GM21526 (cell line): ENCODE measurements at regions not wholly inside any gene's neighbourhood (a gene's known extent, or its start where the extent isn't known, plus 50 kb on each side); places are given as distances from the start of the nearest gene placed in this dataset.

Experiments
- ATAC-seq: cut with Tn5 transposase; IDR thresholded peaks from one replicate; pipeline ENCODE4 v1.9.1; 2021; ENCODE audit warnings: moderate library complexity; ENCODE audit not compliant: unreplicated experiment, low FRiP score

DNA sequence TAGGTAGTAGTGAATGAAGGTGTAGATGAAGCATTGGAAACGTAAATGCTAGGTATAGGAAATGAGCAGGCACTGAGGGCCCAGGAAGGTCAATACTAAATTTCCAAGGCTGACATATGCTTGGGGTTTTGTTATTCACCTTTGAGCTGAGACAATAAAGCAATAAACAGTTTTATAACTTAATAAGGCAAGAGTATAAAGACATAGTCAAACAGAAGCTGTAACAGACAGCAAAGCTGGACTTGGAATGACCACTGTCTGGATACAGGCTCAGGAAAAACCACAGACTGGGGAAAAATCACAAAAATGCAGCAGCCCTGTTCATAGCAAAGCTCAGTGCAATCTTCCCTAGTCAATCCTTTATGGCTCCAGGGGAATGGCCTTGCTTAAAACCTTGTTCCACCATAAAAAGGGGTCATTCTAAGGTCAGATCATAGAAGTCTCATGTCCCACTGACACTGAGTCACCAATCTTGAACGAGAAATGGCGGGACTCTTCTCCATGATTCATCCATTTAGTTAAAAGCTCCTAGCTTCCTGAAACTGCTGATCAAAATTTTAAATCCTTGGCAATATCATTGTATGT lies 493.3 kb downstream of the CMPK2 start:
- ATAC-seq: no peak

DNA sequence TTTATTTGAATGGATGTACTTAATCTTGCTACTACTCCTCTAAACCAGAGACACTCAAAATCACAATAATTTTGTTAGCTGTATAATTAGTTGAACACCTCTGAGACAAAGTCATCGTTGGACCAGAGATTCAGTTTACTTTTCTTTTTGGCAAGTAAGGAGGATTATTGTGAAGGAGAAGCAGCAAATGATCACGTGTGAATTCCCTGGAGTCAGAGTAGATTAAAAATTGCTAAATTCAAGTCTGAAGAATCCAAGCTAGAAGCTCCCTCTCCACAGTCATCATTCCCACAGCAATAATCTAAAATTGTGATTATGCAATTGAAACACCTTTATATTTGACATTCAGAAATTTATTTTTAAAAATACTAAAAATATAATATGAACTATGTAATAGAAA lies 484.4 kb downstream of the CMPK2 start:
- ATAC-seq: no peak

DNA sequence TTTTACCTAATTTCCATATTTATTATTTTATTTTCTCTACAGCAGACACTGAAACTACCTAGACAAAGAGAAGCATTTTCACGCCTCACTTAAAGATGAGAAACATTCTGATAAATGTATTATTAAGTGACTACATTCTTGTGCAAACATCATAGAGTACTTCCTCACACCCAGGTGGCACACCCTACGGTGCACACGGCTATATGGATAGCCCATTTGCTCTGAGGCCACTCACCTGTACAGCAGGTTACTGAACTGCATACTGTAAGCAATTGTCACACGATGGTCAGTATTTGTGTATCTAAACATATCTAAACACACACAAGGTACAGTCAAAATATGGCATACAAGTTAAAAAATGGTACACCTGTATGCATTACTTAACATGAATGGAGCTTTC lies 481.4 kb downstream of the CMPK2 start:
- ATAC-seq: no peak

DNA sequence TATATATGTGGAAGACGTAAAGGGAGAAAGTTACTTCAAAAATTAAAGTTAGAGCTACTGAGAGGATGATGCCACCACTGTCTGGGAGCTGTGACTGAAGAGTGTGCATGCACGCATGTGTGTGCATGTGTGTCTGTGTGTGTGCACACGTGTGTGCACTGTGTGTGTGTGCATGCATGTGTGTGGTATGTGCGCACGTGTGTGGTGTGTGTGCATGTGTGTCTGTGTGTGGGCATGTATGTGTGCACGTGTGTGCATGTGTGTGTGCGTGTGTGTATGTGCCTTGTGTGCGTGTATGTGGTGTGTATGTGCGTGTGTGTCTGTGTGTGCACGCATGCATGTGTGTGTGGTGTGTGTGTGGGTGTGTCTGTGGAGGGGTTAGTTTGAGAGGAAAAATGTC lies 473.4 kb downstream of the CMPK2 start:
- ATAC-seq: no peak

DNA sequence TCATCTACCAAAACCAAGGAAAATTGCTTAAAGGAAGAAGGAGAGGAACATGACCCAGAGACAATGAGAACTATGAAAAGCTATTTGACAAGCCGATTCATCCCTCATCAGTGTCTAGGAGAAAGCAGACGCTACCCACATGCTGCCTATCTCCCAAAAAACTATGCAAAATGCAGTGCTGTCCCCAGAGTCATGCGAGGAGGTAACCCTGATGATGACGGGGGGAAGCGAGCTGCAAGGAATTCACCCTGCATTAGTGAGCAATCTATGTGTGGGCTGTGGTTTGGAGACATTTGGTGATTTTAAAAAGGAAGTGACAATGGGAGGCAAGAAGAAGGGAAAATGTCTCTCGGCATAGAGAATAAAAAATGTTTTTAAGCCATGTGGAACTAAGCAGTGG lies 472.7 kb downstream of the CMPK2 start:
- no peak for ATAC-seq

DNA sequence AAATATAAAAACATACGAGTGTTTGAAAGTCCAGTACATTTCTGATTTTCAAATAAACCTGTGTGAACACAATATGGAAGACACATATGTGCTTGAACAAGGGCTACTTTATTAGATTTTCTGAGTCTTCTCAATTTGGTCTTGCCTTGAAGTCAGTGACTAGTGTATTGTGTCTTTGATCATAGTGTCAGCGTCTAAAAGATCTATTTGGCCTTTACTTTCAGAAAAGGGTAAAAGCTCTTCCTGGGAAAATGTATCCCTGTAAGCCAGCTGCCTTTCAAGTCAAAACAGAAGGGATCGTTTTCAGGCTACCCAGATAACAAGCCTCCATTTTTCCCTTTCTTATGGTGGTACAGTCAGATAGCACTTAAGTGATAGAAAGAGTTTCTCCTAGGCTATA lies 471.9 kb downstream of the CMPK2 start:
- no peak for ATAC-seq

DNA sequence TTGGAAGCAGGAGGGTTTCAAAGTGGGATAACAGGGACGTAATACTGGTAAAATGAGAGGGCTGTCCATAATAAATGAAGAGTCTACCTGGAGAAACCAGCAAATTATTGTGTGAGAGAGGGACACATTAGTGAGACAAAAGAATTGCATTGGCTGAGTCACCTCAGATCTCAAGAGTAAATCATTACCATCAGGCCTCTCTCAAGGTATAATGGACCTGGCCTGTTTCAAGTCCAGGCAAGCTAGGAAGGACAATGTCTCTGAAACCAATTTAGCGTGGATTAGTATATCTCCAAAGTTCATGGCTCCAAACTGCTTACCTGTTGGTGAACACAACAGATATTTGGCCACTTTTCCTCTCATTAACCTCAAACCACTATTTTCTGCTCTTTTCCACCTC lies 471.4 kb downstream of the CMPK2 start:
- no peak for ATAC-seq

DNA sequence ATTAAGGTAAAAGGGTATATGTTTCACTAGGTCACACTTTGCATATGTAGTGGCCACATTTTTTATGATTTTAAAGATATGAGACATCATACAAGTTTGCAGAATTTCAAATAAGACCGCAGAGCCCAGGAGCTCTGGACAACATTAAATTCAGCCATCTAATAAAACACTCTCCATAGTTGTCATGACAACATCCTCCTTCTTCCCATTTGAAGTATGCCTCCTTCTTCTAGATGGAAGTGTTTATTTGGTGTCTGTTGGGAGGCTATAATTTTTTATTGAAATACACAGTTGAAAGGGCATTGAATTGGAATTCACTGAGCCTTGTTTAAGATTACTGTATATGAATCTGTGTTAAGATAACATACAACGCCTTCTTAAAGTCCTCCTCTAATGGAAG lies 467.3 kb downstream of the CMPK2 start:
- ATAC-seq: no peak

DNA sequence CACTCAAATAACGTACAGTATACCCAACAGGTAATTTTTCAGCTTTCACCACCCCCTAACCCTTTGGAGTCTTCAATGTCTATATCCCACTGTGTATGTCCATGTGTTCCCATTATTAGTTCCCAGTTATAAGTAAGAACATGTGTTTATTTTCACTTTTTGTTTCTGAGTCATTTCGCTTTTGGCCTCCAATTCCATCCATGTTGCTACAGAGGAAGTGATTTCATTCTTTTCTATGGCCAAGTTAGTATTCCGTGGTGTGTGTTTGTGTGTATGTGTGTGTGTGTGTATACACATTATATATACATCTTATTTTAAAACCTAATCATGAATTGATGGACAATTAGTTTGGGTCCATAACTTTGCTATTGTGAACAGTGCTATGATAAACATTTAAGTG lies 464.4 kb downstream of the CMPK2 start:
- no peak for ATAC-seq

DNA sequence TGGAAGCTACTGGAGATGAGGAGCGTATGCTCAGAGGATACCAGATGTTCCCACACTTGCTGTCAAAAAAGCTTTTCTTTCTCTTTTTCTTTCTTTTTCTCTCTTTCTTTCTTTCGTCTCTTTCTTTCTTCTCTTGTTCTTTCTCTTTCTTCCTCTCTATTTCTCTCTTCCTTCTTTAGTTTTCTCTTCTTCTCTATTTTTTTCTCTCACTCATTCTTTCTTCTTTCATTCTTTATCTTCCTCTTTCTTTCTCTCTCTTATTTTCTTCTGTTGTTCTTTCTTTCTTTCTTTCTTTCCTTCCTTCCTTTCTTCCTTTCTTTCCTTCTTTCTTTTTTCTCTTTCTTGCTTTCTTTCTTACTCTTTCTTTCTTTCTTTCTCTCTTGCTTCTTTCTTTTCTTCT lies 457.6 kb downstream of the CMPK2 start:
- ATAC-seq: no peak

DNA sequence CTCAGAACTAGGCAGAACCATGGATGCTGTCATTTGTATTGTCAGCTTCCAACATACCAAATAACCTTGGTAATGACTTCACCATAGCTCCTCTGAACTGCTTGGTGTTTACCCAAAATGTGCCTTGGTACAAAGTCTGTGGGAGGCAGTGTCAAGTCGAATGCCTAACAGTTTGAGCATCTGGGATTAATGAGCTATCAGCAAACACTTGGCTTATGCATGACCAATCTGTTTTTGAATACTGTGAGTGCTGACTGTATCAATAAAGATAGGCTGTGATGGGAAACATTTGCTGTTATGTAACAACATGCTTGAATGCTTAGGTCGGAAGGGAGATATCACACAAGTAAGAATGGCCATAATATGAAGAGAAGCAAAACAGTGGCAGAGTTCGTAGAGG lies 455.4 kb downstream of the CMPK2 start:
- no peak for ATAC-seq

DNA sequence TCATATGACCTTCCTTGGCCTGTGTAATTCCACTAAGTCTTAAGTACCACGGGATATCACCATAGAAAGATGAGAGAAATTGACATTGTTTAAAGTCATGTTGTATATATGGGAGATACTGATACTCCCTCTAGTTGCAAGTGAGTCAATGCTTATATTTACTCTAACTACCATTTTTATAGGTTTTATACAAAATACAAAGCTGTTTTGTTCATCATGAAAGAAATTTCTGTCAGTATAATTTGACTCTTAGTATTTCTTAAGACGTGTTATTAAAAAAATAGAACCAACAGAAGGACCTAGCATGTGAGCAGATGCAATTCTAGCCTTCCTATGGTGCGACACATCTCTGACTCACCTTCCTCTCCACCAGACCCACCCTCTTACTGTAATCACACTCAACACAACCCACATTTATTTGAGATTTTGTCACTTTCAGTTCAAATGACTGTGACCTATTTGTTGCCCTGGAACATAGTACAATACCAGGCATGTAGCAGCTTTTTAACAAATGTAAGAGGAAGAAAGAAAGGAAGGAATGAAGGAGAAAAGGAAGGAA lies 453.1 kb downstream of the CMPK2 start:
- ATAC-seq: no peak

DNA sequence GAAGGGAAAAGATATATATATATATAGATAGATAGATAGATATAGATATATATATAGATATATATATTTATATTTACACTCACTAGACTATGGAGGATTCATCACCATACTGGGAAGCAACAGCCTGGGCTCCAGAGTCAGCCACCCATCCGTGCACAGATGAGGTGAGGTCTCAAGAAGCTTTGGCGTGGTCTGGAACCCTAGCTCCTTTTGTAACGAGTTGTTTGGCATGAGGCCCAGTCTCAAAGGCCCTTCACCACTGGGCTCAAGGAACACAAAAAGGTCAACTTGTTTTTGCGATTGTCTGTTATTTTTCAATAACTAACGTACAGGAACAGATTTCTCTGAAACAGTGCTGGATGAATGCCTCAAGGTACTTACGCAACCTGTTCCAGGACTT lies 448.7 kb downstream of the CMPK2 start:
- no peak for ATAC-seq

DNA sequence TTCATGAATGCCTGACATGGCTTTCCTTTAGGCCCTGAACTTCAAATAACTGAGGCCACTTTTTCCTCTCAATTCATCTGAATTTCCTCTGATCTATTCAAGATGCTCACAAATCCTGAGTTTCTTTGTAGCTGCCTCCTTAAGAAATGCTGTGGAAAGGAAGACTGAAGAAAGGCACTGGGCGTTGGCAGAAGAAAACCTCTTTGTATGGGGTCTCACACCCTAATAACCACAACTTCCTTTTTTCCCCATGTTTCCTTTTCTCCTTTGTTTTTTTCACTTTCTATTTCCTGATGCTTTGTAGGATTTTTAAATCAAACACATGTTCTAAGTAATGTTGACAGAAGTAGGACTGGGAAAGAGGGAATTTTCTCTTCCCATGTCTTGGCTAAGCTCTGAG lies 447.4 kb downstream of the CMPK2 start:
- no peak for ATAC-seq

DNA sequence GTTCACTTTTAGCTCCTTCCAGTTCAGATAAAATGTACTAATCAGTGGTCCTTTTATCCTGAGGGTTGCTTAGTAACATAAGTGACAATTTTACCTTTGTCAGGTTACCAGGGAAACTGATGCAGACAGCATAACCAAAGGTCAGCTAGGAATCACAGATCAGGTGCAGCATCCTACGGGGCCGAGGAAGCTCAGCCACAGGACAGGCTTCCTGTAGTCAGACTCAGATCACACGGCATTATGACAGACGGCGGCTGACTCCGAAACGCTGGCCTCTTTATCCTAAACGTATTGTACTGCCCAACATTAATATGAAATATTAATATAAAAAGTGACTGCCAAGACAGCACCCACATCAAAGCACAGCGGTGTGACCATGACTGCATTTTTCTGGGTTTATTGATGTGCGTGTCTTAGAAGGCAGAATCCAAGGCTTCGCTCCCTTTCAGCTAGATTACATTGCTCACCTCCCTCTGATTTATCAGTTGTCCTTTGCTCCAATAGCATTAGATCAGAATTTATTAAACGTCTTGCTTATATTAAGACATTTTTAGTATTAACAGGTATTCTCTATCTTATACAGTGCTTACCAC lies 444.5 kb downstream of the CMPK2 start:
- no peak for ATAC-seq

DNA sequence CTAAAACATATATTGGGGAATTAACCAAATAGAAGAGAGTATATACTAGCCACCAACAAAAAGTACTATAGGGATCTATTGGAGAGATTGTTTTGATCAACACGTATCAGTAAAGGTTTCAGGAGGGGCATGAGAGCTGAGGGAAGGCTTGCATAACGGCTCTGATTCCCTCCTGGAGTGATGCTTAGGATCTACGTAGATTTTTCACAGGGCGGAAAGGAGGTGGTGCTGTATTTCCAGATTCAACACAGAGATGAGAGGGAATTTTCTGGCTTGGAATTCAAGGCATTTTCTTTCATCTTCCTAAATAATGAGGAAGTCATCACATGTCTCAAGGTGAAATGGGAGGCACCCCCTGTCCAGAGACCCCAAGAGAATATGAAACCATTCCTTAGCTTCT lies 443.8 kb downstream of the CMPK2 start:
- no peak for ATAC-seq

DNA sequence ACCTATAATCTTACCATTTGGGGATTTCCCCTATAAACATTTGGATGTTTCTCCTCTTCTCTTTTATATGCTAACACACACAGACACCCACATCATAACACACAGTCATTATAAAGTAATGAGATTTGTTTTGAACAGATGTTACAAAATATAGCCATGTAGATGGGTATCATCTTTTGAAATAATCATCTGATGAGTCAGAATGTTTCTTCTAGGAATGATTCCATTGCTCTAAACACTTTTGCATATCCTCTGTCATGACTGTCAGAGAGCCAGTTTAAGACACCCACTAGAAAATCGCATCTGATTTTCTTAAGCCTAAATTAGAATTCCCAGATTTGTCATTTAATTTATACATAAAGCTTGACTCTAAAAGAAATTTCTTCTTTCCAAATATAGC lies 442.6 kb downstream of the CMPK2 start:
- no peak for ATAC-seq

DNA sequence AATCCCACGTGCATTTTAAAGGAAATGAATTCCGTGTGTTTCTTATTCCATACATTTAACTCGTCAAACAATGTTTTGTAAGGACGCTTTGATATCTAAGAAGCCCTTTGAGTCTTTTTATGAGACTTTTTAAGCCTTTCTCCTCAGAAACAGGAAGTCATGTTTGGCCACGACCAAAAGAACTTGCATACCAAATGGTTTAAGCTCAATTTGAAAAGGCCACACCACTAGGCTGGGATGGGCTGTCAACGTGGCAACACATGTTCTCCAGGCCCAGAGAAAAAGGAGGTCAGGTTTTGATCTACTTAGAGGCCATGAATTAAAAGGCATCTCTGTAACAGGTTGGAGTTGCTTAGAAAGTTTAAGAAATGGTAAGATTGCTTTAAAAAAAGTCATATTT lies 441.8 kb downstream of the CMPK2 start:
- no peak for ATAC-seq

DNA sequence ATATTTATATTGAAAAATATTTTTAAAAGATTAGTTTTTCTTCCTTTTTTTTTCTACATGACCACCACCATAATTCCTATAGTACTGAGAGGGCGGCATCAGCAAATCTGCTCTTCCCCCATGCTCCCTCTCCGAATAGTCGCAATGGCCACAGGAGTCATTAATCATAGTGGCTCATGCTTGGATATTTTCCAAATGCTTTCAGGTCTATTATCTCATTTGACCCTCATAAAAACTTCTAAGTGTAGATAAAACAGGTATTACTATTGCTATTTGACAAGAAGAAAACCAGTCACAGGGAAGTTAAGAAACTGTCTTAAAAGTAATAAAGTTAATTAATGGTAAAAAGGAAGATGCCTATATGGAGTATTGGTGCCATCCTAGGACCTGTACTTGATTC lies 440.7 kb downstream of the CMPK2 start:
- ATAC-seq: no peak

DNA sequence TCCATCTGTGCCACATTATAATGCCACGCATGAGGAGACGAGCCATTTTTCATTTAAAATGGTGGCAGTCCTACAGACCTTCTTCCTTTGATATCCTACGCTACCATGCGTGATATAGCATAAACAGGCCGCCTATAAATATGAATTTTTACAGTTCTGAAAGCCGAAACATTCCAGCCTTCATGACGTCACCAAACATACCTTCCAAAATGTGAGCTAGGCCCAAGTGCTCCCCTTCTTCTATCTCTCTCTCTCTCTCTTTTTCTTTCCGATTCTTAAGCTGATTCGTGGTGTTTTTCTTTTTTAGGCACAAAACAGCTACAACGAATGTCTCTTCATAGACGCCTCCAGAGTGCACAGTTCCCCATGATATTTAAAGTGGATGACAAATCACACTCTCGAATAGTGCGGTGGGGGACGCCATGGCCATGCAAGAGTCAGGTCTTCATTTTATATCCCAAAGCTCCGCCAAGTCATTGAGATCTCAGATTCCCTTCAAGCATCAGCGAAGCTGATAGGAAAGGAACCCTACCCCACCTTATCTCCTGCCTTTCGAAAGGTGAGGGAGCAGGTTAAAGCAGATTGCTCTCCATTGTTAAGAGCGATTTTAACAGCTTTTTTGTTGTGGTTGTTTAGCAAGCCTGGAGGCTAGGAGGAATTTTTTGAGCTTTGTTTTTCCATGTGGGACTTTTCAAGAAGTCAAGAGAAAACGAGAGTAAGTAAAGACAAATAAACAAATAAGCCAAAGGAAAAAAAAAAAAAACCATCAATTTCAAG lies 436.3 kb downstream of the CMPK2 start:
- no peak for ATAC-seq

DNA sequence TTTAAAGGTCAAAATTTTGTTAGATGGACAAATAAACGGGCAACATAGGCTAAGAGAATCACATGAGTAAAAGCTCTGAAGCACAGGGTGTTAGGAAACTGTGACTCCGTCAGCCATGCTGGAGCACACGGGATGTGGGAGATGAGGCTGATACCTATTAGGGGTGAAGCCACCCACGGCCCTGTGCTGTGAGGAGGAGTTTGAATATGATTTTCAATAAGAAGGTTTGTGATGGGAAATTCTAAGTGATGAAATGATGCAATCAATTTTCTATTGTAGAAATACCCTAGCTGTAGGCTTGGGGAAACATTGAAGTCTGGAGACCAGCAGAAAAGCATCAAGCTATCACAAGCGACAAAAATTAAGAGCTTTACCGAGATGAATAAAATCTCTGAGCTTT lies 431.3 kb downstream of the CMPK2 start:
- ATAC-seq: no peak

DNA sequence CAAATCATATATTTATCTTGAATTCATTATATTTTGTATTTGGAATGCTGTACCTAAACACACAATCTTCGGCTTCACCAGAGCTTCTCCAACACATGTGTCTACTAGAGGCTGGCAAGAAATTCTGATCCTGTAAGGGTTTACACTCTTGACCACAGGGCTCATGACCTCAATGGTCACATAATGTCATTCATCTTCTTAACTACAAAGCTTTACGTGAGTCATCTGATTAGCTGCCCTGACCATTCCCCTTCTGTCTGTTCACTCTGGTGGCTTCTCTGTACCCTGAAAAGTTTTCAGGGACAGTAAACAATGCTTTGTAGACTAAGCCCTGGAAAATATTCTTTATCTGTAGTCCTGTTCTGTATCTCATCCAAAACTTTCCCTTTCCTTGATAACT lies 423.9 kb downstream of the CMPK2 start:
- ATAC-seq: no peak
